Esophagus mucosa (tissue), 1 donor: ENCODE measurements at regions not wholly inside any gene's neighbourhood (a gene's known extent, or its start where the extent isn't known, plus 50 kb on each side); places are given as distances from the start of the nearest gene placed in this dataset.

Experiments
- ATAC-seq: fragments of 200-7000 bp; cut with Tn5 transposase; one replicate; pipeline ENCODE4 v1.9.1; 2020
- donor health status: DM: yes; HTN: yes; CAD: no.

DNA sequence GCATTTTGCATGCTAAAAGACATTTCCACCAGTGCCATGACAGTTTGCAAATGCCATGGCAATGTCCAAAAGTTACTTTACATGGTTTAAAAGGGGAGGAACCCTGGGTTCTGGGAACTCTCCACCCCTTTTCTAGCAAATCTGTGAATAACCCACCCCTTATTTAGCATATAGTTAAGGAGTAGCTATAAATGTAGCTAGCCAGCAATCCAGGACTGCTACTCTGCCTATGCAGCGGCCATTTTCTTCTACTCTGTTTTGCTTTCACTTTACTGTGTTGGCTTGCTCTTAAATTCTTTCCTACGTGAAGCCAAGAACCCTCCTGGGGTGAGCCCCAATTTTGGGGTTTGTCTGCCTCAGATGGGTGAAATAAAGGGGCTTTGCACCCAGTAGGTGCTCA, 141.0 kb downstream of the PTPN11 start:
- ATAC-seq = no peak

DNA sequence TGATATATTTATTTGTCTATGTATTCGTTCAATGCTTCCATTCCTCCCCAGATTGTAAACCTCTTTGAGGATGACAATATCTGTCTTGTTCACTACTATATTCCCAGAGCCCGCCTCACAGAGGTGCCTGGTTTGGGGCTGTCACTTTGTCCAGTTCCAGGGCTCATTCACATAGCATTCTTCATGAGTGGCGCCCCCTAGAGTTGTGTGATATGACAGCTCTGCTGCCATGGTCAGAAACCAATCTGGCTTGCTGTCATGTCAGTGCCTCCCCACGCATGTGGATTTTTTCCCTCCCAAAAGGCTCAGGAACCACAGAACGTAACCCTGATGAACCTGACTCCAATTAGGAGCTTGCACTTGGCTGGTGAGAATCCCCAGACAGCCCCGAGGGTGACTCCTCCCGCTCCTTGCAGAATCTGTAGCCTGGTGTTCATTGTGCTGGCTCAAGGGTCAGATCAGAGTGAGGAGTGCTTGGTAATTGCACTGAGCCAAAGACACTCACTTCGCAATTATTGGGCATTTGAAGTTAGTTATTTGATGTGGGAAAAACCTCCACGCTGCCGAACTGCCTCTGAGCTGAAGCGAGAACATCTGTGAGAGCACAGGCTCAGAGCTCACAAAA, 145.5 kb downstream of the PTPN11 start:
- no peak for ATAC-seq

- ATAC-seq = no peak
Measured at GRCh38 chr12:112568641-112569040, 149.9 kb downstream of the PTPN11 start.

GRCh38 chr12:112570096-112570495, 151.3 kb downstream of the PTPN11 start:
- no peak for ATAC-seq

DNA sequence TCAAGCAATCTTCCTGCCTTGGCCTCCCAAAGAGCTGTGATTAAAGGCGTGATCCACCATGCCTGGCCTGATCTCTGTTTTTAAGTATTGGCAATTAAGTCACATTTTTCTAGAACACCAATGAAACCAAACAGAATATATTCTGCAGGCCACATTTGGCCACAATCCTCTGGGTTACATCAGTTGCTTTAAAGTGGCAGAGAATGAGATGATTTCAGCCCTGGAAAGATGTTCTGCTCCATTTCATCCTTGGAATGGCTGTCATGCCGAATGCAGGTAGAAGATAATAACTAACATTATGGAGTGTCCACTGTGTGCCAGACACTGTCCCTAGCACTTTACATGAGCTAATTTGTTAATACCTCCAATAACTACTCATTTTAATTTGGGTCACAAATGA, 154.4 kb downstream of the PTPN11 start:
- ATAC-seq = no peak

GRCh38 chr12:112574896-112575558, 156.3 kb downstream of the PTPN11 start:
- ATAC-seq = no peak

DNA sequence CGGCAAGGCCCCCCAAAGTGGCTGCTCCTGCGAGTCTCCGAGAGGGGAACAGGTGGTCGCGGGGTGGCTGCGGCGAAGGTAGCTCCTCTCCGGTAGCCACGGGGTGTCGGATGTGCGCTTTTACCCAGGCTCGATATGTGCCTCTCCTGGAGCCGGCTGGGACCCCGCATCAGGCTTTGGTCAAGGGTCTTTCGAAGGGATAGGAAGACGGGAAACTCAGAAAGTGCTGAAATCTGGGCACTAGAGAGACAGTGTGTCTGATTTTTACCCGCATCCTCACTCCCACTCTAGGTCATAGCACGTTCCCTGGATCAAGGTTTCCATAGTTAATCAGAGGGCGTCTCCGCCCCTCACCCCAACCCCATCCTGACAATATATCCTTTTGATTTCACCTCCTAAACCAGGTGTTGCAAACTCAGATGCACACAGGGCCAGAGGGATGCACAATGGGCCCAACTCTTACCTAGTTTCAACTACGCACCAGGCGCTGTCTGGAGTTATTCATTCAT, 156.9 kb downstream of the PTPN11 start:
- no peak for ATAC-seq

- no peak for ATAC-seq
Measured at GRCh38 chr12:112577473-112578329, 159.0 kb downstream of the PTPN11 start.

DNA sequence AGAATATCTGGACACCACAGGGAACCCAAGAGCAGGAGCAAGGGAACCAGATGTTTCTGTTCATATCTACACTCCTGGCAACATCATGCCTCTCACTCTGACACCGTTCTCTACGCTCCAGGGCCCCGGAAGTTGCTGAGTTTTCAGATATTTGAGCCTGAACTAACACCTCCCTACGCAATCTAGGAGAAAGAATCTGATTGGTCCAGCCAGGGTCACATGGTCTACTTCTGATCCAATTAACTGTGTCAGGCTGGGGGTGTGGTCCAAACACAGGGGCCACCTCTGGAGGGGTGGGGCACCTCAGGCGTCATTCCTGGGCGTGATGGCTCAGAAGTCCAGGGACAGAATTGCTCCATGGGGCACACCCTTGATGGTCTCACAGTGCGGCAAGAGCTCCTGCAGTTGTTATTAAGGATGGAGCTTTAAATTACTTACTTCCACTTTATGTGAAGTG, 165.5 kb downstream of the PTPN11 start:
- ATAC-seq = no peak

- no peak for ATAC-seq
Measured at GRCh38 chr12:112586148-112586783, 167.5 kb downstream of the PTPN11 start.

DNA sequence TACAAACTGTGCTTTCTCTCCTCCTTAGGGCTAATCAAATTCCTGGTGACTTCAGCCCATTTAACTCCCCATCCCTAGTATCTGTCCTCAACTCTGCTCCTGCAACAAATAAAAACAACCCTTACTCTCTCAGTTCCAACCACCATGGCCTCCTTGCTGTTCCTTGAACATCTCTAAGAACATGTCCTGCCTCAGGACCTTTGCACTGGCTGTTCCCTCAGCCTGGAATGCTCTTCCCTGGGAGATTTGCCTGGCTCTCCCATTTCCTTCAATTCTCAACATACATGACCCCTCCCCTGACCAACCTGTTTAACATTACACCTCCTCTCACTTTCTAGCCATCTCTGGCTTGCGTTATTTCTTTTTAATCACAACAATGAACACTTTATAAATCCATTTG, 170.5 kb downstream of the PTPN11 start:
- ATAC-seq = no peak

DNA sequence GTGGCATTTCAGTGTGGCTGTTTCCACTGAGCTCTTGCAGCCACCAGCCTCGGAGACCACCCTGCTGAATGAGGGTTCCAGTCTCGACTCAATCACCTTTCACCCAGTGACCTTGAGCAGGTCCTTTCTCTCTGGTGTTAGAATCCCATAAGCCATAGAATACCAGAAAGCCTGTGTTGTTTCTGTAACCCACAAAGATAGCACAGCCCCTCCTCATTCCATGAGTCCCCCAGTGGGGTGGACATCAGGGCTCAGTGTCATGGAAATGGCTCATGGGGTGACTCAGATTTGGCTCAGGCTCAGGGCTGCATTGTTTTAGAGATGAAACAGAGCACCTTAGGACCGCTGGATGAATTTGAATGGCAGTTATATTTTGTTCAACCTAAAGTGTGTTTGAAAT, 171.5 kb downstream of the PTPN11 start:
- ATAC-seq = no peak

DNA sequence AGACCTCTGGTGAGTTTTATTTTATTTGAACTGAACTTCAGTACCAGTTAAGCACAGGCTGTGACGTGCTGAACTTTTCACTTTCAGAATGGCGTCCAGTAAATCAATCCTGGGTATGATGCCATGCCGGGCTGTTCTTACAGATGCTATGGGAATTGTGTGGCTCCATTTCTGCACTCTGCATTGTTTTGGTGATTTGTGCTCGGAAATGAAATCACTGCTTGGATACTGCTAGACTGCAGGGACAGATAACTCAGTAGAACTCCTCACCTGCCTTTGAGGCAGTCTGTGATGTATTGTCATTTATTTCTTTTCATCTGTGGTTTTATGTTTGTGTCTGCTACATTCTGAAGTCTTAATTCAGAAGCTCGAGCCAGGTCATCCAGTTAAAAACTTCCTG, 172.7 kb downstream of the PTPN11 start:
- ATAC-seq = no peak

DNA sequence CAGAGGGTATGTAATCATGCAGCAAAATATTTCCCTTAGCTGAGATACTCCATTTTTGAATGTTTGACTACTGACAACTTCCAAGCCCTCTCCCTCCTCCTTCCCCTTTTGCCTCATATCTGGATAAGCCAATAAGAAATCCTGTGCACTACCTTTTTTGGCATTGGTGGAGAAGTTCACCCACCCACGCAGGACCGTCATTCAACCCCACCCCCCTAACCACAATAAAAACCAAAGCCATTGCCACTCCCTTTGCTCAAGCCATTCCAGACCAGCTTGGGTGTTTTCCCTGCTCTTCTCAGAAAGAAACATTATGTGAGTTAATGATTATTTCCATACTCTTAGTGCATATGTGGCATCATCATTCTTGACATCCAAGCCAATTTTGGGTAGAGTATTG, 176.7 kb downstream of the PTPN11 start:
- ATAC-seq = no peak

DNA sequence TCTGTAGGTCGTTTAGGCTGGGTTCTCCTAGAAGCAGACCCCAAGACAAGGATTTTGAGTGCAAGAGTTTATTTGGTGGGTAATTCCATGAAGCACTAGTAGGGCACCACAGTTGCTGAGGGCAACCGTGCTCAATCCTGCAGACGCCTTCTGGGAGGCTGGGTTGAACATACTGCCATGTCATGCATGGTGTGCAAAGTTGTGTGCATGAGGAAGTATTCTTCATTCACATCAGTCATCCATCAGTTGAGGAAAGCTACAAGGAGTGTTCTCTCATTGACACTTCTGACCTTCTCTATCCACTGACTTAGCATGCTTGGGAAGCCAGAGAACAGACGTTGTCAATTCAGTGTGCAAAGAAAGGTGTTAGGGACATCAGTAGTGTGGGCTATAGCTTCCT, 179.2 kb downstream of the PTPN11 start:
- ATAC-seq = no peak

- peak; percentile 39 for ATAC-seq
Measured at GRCh38 chr12:112598626-112599025, 179.9 kb downstream of the PTPN11 start.

- peak; percentile 87 for ATAC-seq
Measured at GRCh38 chr12:112599871-112600270, 181.1 kb downstream of the PTPN11 start.

GRCh38 chr12:112602150-112602549, 183.4 kb downstream of the PTPN11 start:
- ATAC-seq = no peak

DNA sequence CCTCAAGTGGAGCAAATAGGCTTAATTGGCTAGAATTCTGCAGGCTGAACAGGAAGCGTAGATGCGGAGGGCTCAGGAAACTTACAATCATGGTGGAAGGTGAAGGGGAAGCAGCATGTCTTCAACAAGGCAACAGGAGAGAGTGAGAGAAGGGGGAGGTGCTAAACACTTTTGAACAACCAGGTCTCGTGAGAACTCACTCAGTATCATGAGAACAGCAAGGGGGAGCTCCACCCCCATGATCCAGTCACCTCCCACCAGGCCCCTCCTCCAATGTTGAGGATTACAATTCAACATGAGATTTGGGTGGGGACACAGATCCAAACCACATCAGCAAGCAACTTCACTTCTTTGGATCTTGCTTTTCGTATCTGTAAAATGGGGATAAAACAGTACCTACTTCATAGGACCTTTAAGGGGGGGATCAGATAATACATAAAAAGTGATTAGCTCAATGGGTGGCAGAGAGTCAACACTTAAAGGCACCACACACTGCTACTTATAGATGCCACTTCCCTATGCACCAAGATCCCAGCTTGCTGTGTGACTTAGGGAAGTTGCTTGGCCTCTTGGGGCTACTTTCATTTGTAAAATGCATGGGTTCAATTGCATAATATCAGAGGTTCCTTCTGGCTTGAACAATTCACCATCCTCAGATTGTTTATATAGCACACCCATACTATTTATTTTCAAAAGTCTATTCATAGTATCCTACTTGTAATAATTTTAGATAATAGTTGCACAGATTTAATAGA, 184.8 kb upstream of the RPH3A start:
- no peak for ATAC-seq

GRCh38 chr12:112607427-112607826, 184.1 kb upstream of the RPH3A start:
- no peak for ATAC-seq

GRCh38 chr12:112611908-112612307, 179.6 kb upstream of the RPH3A start:
- no peak for ATAC-seq

- no peak for ATAC-seq
Measured at GRCh38 chr12:112615196-112615595, 176.4 kb upstream of the RPH3A start.
